Colonic mucosa (tissue), 4 donors: ENCODE measurements at regions not wholly inside any gene's neighbourhood (a gene's known extent, or its start where the extent isn't known, plus 50 kb on each side); places are given as distances from the start of the nearest gene placed in this dataset.

Experiments
- DNase-seq: peaks from one replicate; pipeline ENCODE4 v3.0.0-alpha.2; 2020
- H3K27ac ChIP-seq: fragments of 200-600 bp; one replicate; pipeline ENCODE4 v1.8.0; 2021
- H3K27me3 ChIP-seq: fragments of 200-600 bp; one replicate; pipeline ENCODE4 v1.8.0; 2021
- H3K36me3 ChIP-seq: fragments of 200-600 bp; one replicate; pipeline ENCODE4 v1.8.0; 2021
- H3K4me1 ChIP-seq: fragments of 200-600 bp; one replicate; pipeline ENCODE4 v1.8.0; 2021; ENCODE audit warnings: mild to moderate bottlenecking
- H3K4me3 ChIP-seq: fragments of 200-600 bp; one replicate; pipeline ENCODE4 v1.8.0; 2021
- H3K9ac ChIP-seq, 2 donors: one replicate each; pipeline ENCODE4 v1.7.0; 2013; ENCODE audit warnings: control low read depth in 2 of 2, low read depth in 2 of 2, low read length in 2 of 2
- H3K9me3 ChIP-seq: fragments of 200-600 bp; one replicate; pipeline ENCODE4 v1.8.0; 2021
- CTCF ChIP-seq: fragments of 200-600 bp; IDR thresholded peaks from one replicate; pipeline ENCODE4 v1.8.0; 2022; ENCODE audit warnings: antibody characterized with exemption, mild to moderate bottlenecking
- intact Hi-C: fragments of 100-400 bp; cut with DNase I; formaldehyde crosslinking; loops from one replicate; pipeline ENCODE4 v1.14.1; 2022
- donor health status: healthy.
- donor health status: DM: no; HTN: no; CAD: no.
- donor health status: DM: no; HTN: no; CAD: no.

- DNase-seq, result no peak
- no peak for TF ChIP-seq CTCF
- no peak overlapping the region for H3K27ac ChIP-seq
- H3K4me3 ChIP-seq, result no peak overlapping the region
- no peaks in the 10 kb centered on the region for H3K4me1 ChIP-seq
- intact Hi-C loops, result no loop called here
- H3K9me3 ChIP-seq, result no peaks in the 10 kb centered on the region
- no peaks in the 10 kb centered on the region for H3K27me3 ChIP-seq
- no peaks in the 10 kb centered on the region for H3K36me3 ChIP-seq
- no peak overlapping the region for H3K9ac ChIP-seq
Observed at GRCh38 chr2:133824869-133825268, 256.6 kb upstream of the NCKAP5 start.

GRCh38 chr2:133825778-133826177, 257.5 kb upstream of the NCKAP5 start:
- Histone ChIP-seq H3K9ac (no peak overlapping the region), H3K27ac (no peak overlapping the region), H3K9me3 (no peaks in the 10 kb centered on the region), H3K4me1 (no peaks in the 10 kb centered on the region), H3K4me3 (no peak overlapping the region), H3K36me3 (no peaks in the 10 kb centered on the region), H3K27me3 (no peaks in the 10 kb centered on the region)
- no peak for TF ChIP-seq CTCF
- intact Hi-C loops, result no loop called here
- DNase-seq, result no peak

GRCh38 chr2:133828913-133829312, 260.6 kb upstream of the NCKAP5 start:
- H3K9me3 ChIP-seq, result no peaks in the 10 kb centered on the region
- intact Hi-C loops, result no loop called here
- no peak overlapping the region for H3K9ac ChIP-seq
- no peak for TF ChIP-seq CTCF
- H3K27ac ChIP-seq, result no peak overlapping the region
- H3K4me3 ChIP-seq, result no peak overlapping the region
- no peak for DNase-seq
- no peaks in the 10 kb centered on the region for H3K36me3 ChIP-seq
- no peaks in the 10 kb centered on the region for H3K27me3 ChIP-seq
- no peaks in the 10 kb centered on the region for H3K4me1 ChIP-seq

- H3K36me3 ChIP-seq, result no peaks in the 10 kb centered on the region
- no peaks in the 10 kb centered on the region for H3K4me1 ChIP-seq
- no peak overlapping the region for H3K4me3 ChIP-seq
- H3K9me3 ChIP-seq, result no peaks in the 10 kb centered on the region
- H3K27me3 ChIP-seq, result no peaks in the 10 kb centered on the region
- H3K9ac ChIP-seq, result no peak overlapping the region
- H3K27ac ChIP-seq, result no peak overlapping the region
- no peak for TF ChIP-seq CTCF
- intact Hi-C loops, result no loop called here
- no peak for DNase-seq
Observed at GRCh38 chr2:133829450-133830020, 261.3 kb upstream of the NCKAP5 start.

- Histone ChIP-seq H3K4me1 (no peaks in the 10 kb centered on the region), H3K9ac (no peak overlapping the region), H3K4me3 (no peak overlapping the region), H3K36me3 (no peaks in the 10 kb centered on the region), H3K27me3 (no peaks in the 10 kb centered on the region), H3K9me3 (no peaks in the 10 kb centered on the region), H3K27ac (no peak overlapping the region)
- DNase-seq, result no peak
- intact Hi-C loops, result no loop called here
- TF ChIP-seq CTCF, result no peak
Observed at GRCh38 chr2:133833746-133834145, 265.5 kb upstream of the NCKAP5 start.
